GM06990 (cell line): ENCODE measurements at regions not wholly inside any gene's neighbourhood (a gene's known extent, or its start where the extent isn't known, plus 50 kb on each side); places are given as distances from the start of the nearest gene placed in this dataset.

Source experiments
- DNase-seq: peaks from one replicate; pipeline ENCODE4 v3.0.0-alpha.2; 2011; ENCODE audit not compliant: insufficient read length; ENCODE audit errors: extremely low read depth
- H3K27me3 ChIP-seq: replicated peaks from 2 replicates; pipeline ENCODE4 v1.6.0; 2011; ENCODE audit warnings: low read length; ENCODE audit not compliant: control insufficient read depth, insufficient read depth
- H3K36me3 ChIP-seq: 2 replicates; pipeline ENCODE4 v1.5.1; 2011; ENCODE audit warnings: low read length; ENCODE audit not compliant: control insufficient read depth, insufficient read depth
- H3K4me3 ChIP-seq: replicated peaks from 2 replicates; pipeline ENCODE4 v1.5.1; 2011; ENCODE audit warnings: low read depth, mild to moderate bottlenecking, control low read depth, low read length
- CTCF ChIP-seq: IDR thresholded peaks from 2 replicates; pipeline ENCODE4 v1.5.1; 2011; ENCODE audit warnings: low read length, control low read depth, mild to moderate bottlenecking, inconsistent platforms; ENCODE audit not compliant: insufficient read depth, poor library complexity, severe bottlenecking

DNA sequence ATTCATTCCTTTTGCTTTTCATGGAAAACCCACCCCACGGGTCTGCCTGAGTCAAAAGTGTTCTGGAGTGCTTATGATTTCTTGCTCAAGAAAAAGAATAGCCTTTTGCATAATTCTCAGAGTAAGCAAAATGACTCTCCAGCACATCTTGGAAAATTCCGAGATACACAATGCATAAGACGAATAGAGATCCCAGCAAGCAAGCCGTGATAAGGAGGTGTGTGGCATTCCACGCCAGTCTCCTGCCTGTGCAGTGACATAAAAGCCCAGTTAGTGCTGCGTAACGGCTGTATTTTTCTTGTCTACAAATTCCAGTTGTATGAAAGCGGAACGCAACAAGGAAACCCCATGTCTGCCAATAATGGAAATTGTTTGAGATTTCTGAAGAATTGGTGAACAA, 237.9 kb upstream of the GATB start:
- Histone ChIP-seq H3K27me3 (no peaks in the 10 kb centered on the region), H3K4me3 (no peak overlapping the region), H3K36me3 (no peaks in the 10 kb centered on the region)
- no peak for TF ChIP-seq CTCF
- no peak for DNase-seq

DNA sequence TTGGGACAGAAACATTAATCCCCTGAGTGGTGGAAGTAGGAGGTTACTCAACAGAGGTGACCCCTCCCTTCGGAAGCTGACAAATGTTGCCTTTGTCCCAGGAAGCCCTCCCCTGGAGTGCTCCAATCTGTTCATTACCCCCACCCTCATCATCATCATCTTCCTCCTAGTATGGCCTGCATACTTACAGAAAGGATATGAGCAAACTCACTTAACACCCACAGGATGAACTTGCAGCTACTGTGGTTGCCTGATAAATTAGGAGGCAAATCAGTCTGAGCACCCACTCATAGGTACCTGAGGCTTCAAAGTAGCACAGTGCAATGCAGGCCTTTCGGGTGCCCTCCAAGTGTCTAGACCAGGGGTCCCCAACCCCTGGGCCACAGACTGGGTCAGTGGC, 236.7 kb upstream of the GATB start:
- no peak for DNase-seq
- Histone ChIP-seq H3K4me3 (no peak overlapping the region), H3K27me3 (no peaks in the 10 kb centered on the region), H3K36me3 (no peaks in the 10 kb centered on the region)
- no peak for TF ChIP-seq CTCF

GRCh38 chr4:151994429-151994828, 233.6 kb upstream of the GATB start:
- no peak for TF ChIP-seq CTCF
- Histone ChIP-seq H3K36me3 (no peaks in the 10 kb centered on the region), H3K27me3 (no peaks in the 10 kb centered on the region), H3K4me3 (no peak overlapping the region)
- DNase-seq = no peak

DNA sequence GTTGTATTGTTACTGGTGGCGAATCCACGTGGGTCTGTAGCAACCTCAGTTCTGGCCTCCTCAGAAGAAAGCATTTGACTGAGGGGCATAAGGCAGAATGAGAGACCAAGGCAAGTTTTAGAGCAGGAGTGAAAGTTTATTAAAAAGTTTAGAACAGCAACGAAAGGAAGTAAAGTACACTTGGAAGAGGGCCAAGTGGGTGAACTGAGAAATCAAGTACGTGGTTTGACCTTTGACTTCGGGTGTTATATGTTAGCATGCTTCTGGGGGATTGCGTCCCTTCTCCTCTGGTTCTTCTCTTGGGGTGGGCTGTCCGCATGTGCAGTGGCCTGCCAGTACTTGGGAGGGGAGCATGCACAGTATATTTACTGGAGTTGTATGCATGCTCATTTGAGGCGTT, 232.7 kb upstream of the GATB start:
- DNase-seq = no peak
- Histone ChIP-seq H3K36me3 (no peaks in the 10 kb centered on the region), H3K27me3 (no peaks in the 10 kb centered on the region), H3K4me3 (no peak overlapping the region)
- TF ChIP-seq CTCF = no peak

GRCh38 chr4:151992332-151993154, 231.7 kb upstream of the GATB start:
- no peak for TF ChIP-seq CTCF
- no peak overlapping the region for H3K4me3 ChIP-seq
- no peaks in the 10 kb centered on the region for H3K36me3 ChIP-seq
- H3K27me3 ChIP-seq = no peaks in the 10 kb centered on the region
- no peak for DNase-seq

DNA sequence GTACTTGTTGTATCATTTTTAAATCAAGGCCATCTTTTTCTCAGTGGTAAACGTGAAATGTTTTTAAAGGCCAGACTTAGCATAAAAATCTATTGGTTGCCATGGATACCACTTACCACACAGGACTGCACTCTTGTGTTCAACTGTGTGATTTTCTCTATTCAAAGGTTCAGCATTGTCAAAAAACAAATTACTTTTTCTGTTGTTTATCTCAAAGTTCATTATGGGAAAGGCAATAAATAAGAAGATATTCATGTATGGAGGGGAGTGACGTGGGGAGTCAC, 231.0 kb upstream of the GATB start:
- Histone ChIP-seq H3K4me3 (no peak overlapping the region), H3K27me3 (no peaks in the 10 kb centered on the region), H3K36me3 (no peaks in the 10 kb centered on the region)
- DNase-seq = no peak
- TF ChIP-seq CTCF = no peak
